ENCODE measurements at regions not wholly inside any gene's neighbourhood (a gene's known extent, or its start where the extent isn't known, plus 50 kb on each side); places are given as distances from the start of the nearest gene placed in this dataset.

- DNase-seq (ENCODE audit: low read depth in 2 of 2) = no peak
Measured at GRCh38 chr18:5091741-5092140, 105.3 kb downstream of the AKAIN1 start.

- no peak for DNase-seq (ENCODE audit: low read depth in 2 of 2)
Measured at GRCh38 chr18:5075297-5075696, 121.8 kb downstream of the AKAIN1 start.

- DNase-seq (ENCODE audit: low read depth in 2 of 2) = no peak
Measured at GRCh38 chr18:5073026-5073944, 123.8 kb downstream of the AKAIN1 start.

GRCh38 chr18:5068851-5069250, 128.2 kb downstream of the AKAIN1 start:
- no peak for DNase-seq (ENCODE audit: low read depth in 2 of 2)

GRCh38 chr18:5066380-5066977, 130.6 kb downstream of the AKAIN1 start:
- no peak for DNase-seq (ENCODE audit: low read depth in 2 of 2)

GRCh38 chr18:5065615-5066014, 131.4 kb downstream of the AKAIN1 start:
- DNase-seq (ENCODE audit: low read depth in 2 of 2) = no peak

GRCh38 chr18:5064841-5065370, 132.2 kb downstream of the AKAIN1 start:
- no peak for DNase-seq (ENCODE audit: low read depth in 2 of 2)

- DNase-seq (ENCODE audit: low read depth in 2 of 2) = no peak
Measured at GRCh38 chr18:5061785-5062184, 135.3 kb downstream of the AKAIN1 start.

GRCh38 chr18:5060543-5060942, 136.5 kb downstream of the AKAIN1 start:
- DNase-seq (ENCODE audit: low read depth in 2 of 2) = no peak

GRCh38 chr18:5059696-5060032, 137.4 kb downstream of the AKAIN1 start:
- no peak for DNase-seq (ENCODE audit: low read depth in 2 of 2)

GRCh38 chr18:5058768-5059695, 138.0 kb downstream of the AKAIN1 start:
- peak in 1 of 2 donors; percentile 6 for DNase-seq (ENCODE audit: low read depth in 2 of 2)

GRCh38 chr18:5057386-5058348, 139.4 kb downstream of the AKAIN1 start:
- DNase-seq (ENCODE audit: low read depth in 2 of 2) = peak in 1 of 2 donors; percentile 4

GRCh38 chr18:5052491-5052890, 144.6 kb downstream of the AKAIN1 start:
- no peak for DNase-seq (ENCODE audit: low read depth in 2 of 2)

- DNase-seq (ENCODE audit: low read depth in 2 of 2) = no peak
Measured at GRCh38 chr18:5051207-5051606, 145.8 kb downstream of the AKAIN1 start.

GRCh38 chr18:5049124-5049523, 147.9 kb downstream of the AKAIN1 start:
- DNase-seq (ENCODE audit: low read depth in 2 of 2) = no peak

GRCh38 chr18:5040476-5040875, 156.6 kb downstream of the AKAIN1 start:
- no peak for DNase-seq (ENCODE audit: low read depth in 2 of 2)

GRCh38 chr18:5036523-5036922, 160.5 kb downstream of the AKAIN1 start:
- DNase-seq (ENCODE audit: low read depth in 2 of 2) = no peak

- no peak for DNase-seq (ENCODE audit: low read depth in 2 of 2)
Measured at GRCh38 chr18:5031216-5031615, 165.8 kb downstream of the AKAIN1 start.

GRCh38 chr18:5030636-5031035, 166.4 kb downstream of the AKAIN1 start:
- no peak for DNase-seq (ENCODE audit: low read depth in 2 of 2)

- no peak for DNase-seq (ENCODE audit: low read depth in 2 of 2)
Measured at GRCh38 chr18:5029592-5029991, 167.5 kb downstream of the AKAIN1 start.

- DNase-seq (ENCODE audit: low read depth in 2 of 2) = no peak
Measured at GRCh38 chr18:5024741-5025140, 172.3 kb downstream of the AKAIN1 start.

Measured in stimulated activated CD8-positive, alpha-beta memory T cell treated with anti-CD3 and anti-CD28 coated beads, Interleukin-7, amount 100 ng/mL, for 4 hours (primary cell).